ENCODE measurements at regions not wholly inside any gene's neighbourhood (a gene's known extent, or its start where the extent isn't known, plus 50 kb on each side); places are given as distances from the start of the nearest gene placed in this dataset.

DNA sequence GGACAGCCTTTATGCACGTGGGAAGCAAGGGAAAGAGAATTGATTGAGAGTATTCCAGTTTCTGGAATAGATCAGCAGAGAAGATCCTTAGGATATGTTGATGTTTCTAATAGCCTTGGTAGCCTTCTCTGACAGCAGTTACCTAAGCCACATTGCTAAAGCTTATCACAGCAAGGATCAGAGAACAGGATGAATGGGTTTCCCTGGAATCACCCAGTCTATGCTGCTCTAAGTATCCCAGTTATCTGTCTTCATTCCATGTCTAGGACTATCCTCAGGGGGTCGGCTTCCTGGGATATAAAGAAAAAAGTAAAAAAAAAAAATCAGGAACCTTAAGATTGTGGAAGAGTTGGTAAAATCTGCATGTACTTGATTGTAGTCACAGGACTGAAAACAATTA, 352.0 kb upstream of the AKR1E2 start:
- TF ChIP-seq REST (IDR thresholded peaks at IDR 0.05) (no peak), EGR1 (IDR thresholded peaks at IDR 0.05; ENCODE audit: low read depth in 2 of 2) (no peak), JUND (IDR thresholded peaks at IDR 0.05) (no peak), FOXA1 (IDR thresholded peaks at IDR 0.05) (no peak), YY1 (IDR thresholded peaks at IDR 0.05) (no peak), HNF4G (IDR thresholded peaks at IDR 0.05) (no peak)
- TF ChIP-seq, protein P1, sequence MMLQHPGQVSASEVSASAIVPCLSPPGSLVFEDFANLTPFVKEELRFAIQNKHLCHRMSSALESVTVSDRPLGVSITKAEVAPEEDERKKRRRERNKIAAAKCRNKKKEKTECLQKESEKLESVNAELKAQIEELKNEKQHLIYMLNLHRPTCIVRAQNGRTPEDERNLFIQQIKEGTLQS (IDR thresholded peaks at IDR 0.05) = no peak
- TF ChIP-seq, protein P2, sequence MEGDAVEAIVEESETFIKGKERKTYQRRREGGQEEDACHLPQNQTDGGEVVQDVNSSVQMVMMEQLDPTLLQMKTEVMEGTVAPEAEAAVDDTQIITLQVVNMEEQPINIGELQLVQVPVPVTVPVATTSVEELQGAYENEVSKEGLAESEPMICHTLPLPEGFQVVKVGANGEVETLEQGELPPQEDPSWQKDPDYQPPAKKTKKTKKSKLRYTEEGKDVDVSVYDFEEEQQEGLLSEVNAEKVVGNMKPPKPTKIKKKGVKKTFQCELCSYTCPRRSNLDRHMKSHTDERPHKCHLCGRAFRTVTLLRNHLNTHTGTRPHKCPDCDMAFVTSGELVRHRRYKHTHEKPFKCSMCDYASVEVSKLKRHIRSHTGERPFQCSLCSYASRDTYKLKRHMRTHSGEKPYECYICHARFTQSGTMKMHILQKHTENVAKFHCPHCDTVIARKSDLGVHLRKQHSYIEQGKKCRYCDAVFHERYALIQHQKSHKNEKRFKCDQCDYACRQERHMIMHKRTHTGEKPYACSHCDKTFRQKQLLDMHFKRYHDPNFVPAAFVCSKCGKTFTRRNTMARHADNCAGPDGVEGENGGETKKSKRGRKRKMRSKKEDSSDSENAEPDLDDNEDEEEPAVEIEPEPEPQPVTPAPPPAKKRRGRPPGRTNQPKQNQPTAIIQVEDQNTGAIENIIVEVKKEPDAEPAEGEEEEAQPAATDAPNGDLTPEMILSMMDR (IDR thresholded peaks at IDR 0.05; ENCODE audit: low read depth, low read length, missing input control) = no peak

All from liver (tissue), 3 donors.